Right hindlimb (tissue), 1 donor: ENCODE measurements at regions not wholly inside any gene's neighbourhood (a gene's known extent, or its start where the extent isn't known, plus 50 kb on each side); places are given as distances from the start of the nearest gene placed in this dataset.

Source experiments
- DNase-seq: peaks from one replicate; pipeline ENCODE4 v3.0.0-alpha.2; 2018

- no peak for DNase-seq
Observed at GRCh38 chr14:31944256-31945073, 132.6 kb upstream of the ARHGAP5 start.

DNA sequence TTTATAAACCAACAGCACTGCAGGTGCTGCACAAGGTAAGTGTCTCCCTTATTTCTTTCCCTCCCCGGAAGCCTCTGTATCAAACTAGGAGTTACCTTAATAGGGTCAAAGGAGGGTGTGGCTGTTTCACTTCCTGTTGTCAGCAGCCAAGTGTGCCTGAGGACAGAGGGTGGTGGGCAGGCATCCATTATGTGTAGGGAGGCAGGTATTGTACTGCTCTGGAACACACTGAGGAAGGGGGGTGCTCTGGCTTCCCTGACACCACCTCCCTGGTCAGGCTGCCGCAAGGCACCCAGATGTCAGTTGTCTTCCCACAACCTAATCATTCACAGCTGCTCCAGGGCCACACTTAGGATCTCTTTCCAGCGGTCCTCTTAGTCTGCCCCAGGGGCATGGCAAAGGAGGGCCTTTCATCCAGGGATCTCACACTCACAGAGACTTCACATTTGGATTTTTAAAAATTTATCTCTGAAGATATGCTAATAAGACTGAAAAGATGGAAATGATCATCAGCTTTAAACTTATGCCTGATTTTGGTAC is 132.0 kb upstream of the ARHGAP5 start:
- DNase-seq, result no peak

DNA sequence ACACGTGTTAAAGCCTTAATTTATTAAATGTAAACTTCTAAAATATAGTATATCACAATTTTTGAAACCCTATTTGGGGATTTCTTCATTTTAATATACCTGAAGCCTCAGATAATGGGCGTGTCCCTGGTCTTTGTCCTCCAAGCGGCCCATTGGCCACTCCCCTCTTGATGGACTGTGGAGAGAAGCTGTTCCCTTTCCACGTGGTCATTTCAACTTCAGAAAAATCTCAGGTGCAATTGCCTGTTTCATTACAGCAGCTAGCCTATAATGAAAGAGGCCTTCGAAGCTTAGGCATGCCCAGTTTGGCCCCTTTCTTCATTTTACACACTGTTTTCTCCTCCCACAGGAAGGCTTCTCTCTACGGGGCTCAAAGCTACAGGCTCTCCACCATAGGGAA is 131.4 kb upstream of the ARHGAP5 start:
- DNase-seq, result no peak

DNA sequence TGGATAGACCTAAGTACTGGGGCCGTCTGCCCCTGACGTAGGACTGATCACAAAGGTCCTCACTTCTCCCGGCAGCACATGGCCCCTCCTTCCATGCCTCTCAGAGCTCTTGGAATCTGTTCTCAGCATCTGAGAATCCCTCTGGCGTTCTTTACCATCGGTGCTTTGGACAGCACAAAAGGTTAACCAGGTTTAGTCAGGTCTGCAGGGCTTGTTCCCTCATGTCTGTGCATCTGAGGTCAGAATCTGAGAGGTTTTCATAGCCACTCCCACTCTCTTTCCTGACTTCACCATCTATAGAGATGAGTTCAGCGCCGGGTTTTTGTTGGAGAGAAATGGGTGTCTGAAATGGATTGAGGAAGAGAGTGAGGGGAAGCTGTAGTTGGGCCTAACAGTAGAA is 130.0 kb upstream of the ARHGAP5 start:
- DNase-seq, result no peak

DNA sequence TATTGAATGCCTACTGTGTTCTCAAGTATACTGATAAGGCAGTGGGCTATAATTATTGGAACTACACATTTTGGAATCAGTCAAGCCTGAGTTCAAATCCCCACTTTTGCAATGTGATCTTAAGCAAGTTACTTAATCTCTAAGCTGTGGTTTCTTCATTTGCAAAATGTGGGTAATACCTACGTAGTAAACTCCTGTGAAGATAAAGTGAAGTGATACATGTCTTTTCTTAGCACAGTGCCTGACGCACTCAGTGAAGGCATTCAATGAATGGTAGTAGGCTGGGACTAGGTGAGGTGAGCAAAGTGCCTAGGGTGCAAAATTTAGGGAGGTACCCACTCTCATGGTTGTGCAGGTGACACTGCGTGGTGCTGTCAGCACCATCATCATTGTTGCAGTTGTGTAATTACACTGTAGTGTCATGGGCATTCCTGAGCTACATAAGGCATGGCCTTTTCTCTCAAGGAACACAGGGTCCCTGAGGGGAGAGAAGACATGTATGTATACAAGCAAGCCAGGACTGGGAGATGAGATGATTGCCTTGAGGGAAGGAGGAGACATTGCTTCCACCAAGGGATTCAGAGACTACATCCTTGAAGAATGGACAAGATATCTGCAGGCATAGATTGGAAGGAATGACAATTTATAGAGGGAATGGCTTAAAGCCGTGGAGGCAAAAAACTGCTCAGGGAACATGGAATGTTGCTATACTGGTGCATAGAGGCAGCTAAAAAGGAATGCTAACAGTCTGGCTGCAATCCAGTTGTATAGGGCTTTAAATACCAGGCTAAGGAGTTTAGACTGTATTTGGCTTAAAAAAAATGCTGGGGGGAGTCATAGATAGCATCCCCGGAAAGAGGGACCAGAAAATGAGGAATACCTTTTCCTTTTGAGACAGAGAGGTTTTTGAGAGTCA is 129.2 kb upstream of the ARHGAP5 start:
- DNase-seq, result no peak

DNA sequence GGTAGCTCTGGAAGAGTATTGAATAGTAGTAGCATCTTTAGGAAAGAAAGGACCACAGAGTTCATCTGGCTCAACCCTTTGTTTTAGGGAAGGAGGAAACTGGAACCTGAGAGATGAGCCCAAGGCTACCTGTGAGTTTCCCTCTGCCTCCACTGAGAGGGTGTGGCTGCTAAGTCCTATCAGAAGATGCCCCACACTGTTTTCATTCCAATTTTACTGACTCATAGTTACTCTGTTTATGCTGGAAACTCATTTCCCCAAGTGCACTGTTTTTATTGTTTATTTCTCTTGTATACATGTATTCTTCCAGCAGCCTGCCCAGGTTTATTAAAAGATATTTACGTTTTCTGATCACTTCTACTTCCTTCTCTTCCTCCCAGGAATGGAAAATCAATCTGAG is 127.4 kb upstream of the ARHGAP5 start:
- DNase-seq, result no peak

DNA sequence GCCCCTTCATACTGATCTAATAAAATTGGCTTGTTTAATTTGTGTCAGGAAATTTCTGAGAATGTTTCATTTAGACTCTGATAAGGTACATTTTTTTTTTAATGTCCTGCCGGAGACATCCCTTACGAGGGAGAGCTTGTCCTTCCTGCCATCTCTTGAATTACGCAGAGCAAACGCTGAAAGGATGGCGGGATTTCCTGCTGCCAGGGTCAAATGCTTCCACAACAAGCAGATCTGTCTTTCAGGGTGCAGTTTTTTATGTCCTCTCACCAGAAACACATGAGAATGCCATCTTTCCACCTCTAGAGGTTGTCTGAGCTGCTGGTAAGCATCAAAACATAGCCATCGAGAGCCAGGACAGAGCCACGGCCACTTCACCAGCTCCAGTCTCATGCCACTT is 126.8 kb upstream of the ARHGAP5 start:
- DNase-seq, result no peak

DNA sequence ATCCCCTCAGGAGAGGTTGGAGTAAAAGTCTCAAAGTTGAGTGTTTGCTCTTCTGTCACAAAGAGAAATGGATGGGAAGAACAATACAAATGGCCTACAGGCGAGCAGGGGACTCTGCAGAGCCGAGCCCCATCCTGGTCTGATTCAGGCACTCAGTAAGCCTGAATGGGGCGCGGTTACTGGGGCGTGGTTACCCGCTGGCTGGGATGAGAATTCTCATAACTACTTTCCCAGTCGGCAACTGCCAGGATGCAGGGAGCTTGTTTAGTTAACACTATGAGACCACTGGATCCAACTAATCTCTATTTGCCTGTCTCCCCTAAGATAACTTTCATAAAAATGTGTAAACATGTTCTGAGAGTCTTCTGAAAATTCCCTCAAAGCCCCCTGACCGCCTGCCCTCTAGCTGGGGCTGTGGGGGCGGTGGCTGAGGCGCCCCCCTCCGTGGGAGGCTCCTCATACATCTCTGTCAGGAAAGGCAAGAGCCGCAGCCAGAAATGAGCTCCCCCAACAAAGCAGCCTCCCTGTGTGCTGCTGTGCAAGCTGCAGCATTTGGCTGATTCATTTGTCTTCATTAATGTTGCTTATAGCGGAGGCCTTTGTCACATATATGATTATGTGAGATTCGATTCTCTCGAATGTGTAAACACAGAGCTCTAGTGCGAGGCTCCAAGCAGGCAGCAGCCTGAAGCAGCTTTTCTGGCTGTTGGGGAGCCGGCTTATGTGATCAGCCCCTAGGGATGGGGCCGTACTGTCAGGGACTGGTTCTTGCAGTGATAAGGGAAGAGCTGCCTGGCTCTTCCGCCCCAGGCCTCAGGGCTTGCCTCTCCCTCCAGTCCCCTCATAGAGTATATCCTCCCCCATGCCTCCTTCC is 126.1 kb upstream of the ARHGAP5 start:
- peak; percentile 83 for DNase-seq

GRCh38 chr14:31951638-31951964 is 125.5 kb upstream of the ARHGAP5 start:
- no peak for DNase-seq

DNA sequence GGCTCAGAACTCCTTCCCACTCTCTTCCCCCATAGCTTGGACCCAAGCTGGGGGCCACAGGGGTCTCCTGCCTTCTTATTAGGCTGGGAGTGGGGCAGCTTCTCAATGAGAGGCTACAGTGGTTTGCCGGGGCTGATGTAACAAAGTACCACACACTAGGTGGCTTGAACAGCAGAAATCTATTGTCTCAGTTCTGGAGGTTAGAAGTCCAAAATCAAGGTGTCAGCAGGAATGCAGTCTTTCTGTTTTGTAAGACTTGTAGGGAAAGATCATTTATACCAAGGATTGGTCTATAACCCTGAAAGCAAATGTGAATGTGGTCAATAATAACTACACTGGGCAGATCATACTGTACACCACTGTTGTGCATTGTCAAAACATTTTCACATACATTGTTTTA is 124.5 kb upstream of the ARHGAP5 start:
- DNase-seq, result no peak

DNA sequence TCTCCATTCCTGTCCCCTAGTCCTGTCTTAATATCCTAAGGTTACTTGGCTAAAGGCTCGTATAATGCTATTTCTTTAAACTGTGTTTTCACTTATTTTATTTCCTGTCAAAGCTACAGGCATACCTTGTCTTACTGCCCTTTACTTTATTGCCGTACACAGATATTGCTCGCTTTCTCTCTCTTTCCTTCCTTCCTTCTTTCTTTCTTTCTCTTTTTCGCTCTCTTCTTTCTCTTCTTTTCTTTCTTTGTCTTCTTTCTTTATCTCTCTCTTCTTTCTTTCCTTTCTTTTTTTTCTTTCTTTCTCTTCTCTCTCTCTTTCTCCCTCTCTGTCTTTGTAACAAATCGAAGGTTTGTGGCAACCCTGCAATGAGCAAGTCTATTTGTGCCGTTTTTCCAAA is 123.9 kb upstream of the ARHGAP5 start:
- no peak for DNase-seq

GRCh38 chr14:31954991-31955390 is 122.1 kb upstream of the ARHGAP5 start:
- DNase-seq, result no peak

GRCh38 chr14:31955936-31956579 is 121.0 kb upstream of the ARHGAP5 start:
- no peak for DNase-seq

DNA sequence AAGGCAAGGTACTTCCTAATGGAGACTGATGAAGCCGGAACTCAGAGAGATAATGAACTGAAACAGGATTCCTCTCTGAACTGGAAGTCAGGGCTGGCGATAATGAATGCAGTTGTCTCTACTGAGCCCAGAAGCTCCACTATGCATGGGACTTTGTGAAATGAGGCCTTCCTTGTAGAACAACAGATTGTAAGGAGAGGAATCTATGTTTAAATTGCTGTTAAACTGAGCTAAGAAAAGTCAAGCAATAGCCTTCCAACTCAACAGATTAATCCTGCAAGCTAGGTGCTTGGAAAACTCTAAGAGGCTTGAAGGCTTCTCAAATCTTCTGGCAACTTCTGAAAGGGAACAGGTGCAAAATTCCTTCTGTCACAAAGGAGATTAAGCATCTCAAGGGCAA is 119.5 kb upstream of the ARHGAP5 start:
- DNase-seq, result no peak

- no peak for DNase-seq
Observed at GRCh38 chr14:31960039-31960438, 117.1 kb upstream of the ARHGAP5 start.

GRCh38 chr14:31961896-31962295 is 115.2 kb upstream of the ARHGAP5 start:
- no peak for DNase-seq

DNA sequence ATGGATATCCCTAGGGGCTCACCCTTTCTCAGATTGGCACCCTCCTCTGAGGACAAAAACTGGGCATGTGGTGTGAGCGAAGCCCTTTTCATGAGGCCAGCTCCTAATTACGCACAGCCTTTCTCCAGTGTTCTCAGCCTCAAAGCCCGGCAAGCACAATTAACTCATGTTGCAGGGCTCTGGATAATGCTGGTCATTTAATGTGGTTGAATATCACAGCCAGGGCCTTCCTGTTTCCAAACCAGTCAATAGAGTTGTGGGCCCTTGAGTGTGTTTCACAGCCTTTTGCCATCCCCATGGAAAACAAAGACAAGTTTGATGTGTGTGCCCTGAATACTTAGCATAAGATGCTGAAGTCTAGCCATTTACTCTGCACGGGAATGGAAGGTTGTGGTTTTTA is 114.2 kb upstream of the ARHGAP5 start:
- no peak for DNase-seq

DNA sequence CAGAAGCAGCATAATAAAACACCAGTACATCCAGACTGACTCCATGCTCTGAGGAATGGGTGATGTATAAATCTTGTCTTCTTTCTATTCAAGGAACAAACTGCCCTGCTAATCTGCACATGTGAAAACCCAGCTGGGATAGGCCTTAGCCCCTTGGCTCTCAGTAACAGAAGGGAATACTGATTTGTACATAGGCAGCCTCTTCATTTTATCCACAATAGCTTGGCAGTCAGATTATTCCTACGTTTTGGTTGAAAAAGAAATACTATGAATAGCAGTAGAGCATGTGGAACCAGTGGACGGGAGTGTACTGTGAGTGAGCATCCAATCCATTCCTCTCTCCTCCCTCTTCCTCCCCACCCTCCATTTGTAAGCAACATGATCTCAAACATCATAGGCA is 113.5 kb upstream of the ARHGAP5 start:
- DNase-seq, result no peak

DNA sequence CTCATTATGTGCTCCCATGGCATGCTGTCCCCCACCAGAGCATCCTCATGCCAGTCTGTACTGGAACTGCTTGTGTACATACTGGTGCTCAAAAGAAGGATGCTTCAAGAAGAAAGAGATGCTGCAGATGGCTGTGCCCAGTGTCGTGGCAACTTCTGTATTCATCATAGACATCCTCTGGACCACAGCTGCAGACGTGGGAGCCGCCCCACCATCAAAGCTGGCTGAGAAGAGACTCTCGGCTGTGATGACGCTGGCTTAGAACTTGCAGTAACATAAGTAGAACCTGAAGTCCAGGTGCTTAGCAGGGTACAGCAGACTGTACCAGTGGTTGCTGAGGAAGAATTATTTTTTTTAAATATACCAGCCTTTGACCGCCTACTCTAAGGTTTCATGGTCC is 112.6 kb upstream of the ARHGAP5 start:
- DNase-seq, result no peak

- no peak for DNase-seq
Observed at GRCh38 chr14:31965071-31965734, 111.9 kb upstream of the ARHGAP5 start.

- DNase-seq, result no peak
Observed at GRCh38 chr14:31965735-31966598, 111.1 kb upstream of the ARHGAP5 start.
